ENCODE measurements at regions not wholly inside any gene's neighbourhood (a gene's known extent, or its start where the extent isn't known, plus 50 kb on each side); places are given as distances from the start of the nearest gene placed in this dataset.

DNA sequence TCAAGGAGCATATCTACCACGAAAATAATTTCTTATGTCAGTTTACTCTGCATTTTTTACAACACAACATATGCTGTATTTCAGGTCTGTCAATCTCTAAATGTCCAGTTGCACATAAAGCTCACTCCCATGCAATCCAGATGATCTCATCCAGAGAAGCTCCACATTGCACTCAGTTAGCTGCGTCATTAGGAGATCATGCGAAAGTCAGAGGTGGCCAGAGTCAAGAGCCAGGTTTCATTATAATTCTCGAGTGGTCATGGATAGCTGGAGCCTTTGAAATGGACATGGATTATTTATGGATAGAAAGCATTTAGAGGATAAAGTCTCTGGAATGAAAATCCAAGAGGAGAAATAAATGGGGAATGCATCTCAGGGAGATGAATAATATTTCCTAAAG is 232.3 kb downstream of the GAS1 start:
- TF ChIP-seq, protein P1, sequence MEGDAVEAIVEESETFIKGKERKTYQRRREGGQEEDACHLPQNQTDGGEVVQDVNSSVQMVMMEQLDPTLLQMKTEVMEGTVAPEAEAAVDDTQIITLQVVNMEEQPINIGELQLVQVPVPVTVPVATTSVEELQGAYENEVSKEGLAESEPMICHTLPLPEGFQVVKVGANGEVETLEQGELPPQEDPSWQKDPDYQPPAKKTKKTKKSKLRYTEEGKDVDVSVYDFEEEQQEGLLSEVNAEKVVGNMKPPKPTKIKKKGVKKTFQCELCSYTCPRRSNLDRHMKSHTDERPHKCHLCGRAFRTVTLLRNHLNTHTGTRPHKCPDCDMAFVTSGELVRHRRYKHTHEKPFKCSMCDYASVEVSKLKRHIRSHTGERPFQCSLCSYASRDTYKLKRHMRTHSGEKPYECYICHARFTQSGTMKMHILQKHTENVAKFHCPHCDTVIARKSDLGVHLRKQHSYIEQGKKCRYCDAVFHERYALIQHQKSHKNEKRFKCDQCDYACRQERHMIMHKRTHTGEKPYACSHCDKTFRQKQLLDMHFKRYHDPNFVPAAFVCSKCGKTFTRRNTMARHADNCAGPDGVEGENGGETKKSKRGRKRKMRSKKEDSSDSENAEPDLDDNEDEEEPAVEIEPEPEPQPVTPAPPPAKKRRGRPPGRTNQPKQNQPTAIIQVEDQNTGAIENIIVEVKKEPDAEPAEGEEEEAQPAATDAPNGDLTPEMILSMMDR (conservative IDR thresholded peaks at IDR 0.05), result no peak
- TF ChIP-seq EZH2 (IDR thresholded peaks at IDR 0.05; ENCODE audit: low read depth), result no peak

Measured in PC-9 (cell line).